GM19238 (cell line): ENCODE measurements at regions not wholly inside any gene's neighbourhood (a gene's known extent, or its start where the extent isn't known, plus 50 kb on each side); places are given as distances from the start of the nearest gene placed in this dataset.
"Not testable (repeated sequence)": the region's sequence is repeated elsewhere in the genome, so short reads cannot be mapped to it uniquely, and the experiment has no call there.

Experiments used
- DNase-seq: peaks from one replicate; pipeline ENCODE4 v3.0.0; 2011; ENCODE audit warnings: low spot score; ENCODE audit not compliant: insufficient read length

- DNase-seq, result not testable (repeated sequence)
Observed at GRCh38 chr6:56719315-56720058, 76.8 kb upstream of the DST start.

GRCh38 chr6:56718236-56718635 is 75.5 kb upstream of the DST start:
- DNase-seq, result no peak

GRCh38 chr6:56716229-56716628 is 73.5 kb upstream of the DST start:
- DNase-seq, result no peak

GRCh38 chr6:56715741-56716140 is 73.1 kb upstream of the DST start:
- DNase-seq, result no peak

GRCh38 chr6:56714982-56715456 is 72.3 kb upstream of the DST start:
- no peak for DNase-seq

GRCh38 chr6:56714273-56714672 is 71.6 kb upstream of the DST start:
- no peak for DNase-seq

- DNase-seq, result no peak
Observed at GRCh38 chr6:56713254-56713672, 70.6 kb upstream of the DST start.

- no peak for DNase-seq
Observed at GRCh38 chr6:56710967-56711366, 68.3 kb upstream of the DST start.

GRCh38 chr6:56709650-56710049 is 67.0 kb upstream of the DST start:
- DNase-seq, result no peak

GRCh38 chr6:56708810-56709597 is 66.3 kb upstream of the DST start:
- no peak for DNase-seq

- DNase-seq, result no peak
Observed at GRCh38 chr6:56706981-56707726, 64.5 kb upstream of the DST start.

GRCh38 chr6:56699066-56699654 is 56.5 kb upstream of the DST start:
- DNase-seq, result no peak

GRCh38 chr6:56695702-56696101 is 53.0 kb upstream of the DST start:
- no peak for DNase-seq

- no peak for DNase-seq
Observed at GRCh38 chr6:56694002-56694401, 51.3 kb upstream of the DST start.

- no peak for DNase-seq
Observed at GRCh38 chr6:56693246-56693607, 50.5 kb upstream of the DST start.

GRCh38 chr6:56692523-56693245 is 50.0 kb upstream of the DST start:
- DNase-seq, result no peak
